ENCODE measurements at regions not wholly inside any gene's neighbourhood (a gene's known extent, or its start where the extent isn't known, plus 50 kb on each side); places are given as distances from the start of the nearest gene placed in this dataset.
"Not testable (repeated sequence)": the region's sequence is repeated elsewhere in the genome, so short reads cannot be mapped to it uniquely, and the experiment has no call there.

- TF ChIP-seq YY1 (IDR thresholded peaks at IDR 0.05; ENCODE audit: insufficient read depth, insufficient read length); ZNF274 (IDR thresholded peaks at IDR 0.05; ENCODE audit: low read depth, low read length); SUZ12 (IDR thresholded peaks at IDR 0.05; ENCODE audit: extremely low read depth, insufficient read depth, insufficient read length): not testable (repeated sequence)
Measured at GRCh38 chr20:30316532-30317299, 940.7 kb upstream of the DEFB115 start.

Measured in NT2/D1 (cell line).